Hindlimb muscle (tissue), 1 donor: ENCODE measurements at regions not wholly inside any gene's neighbourhood (a gene's known extent, or its start where the extent isn't known, plus 50 kb on each side); places are given as distances from the start of the nearest gene placed in this dataset.
"Not testable (repeated sequence)": the region's sequence is repeated elsewhere in the genome, so short reads cannot be mapped to it uniquely, and the experiment has no call there.

Experiments used
- DNase-seq: peaks from one replicate; pipeline ENCODE4 v3.0.0-alpha.2; 2013

- DNase-seq: no peak
Measured at GRCh38 chr2:142756430-142756829, 121.0 kb upstream of the KYNU start.

DNA sequence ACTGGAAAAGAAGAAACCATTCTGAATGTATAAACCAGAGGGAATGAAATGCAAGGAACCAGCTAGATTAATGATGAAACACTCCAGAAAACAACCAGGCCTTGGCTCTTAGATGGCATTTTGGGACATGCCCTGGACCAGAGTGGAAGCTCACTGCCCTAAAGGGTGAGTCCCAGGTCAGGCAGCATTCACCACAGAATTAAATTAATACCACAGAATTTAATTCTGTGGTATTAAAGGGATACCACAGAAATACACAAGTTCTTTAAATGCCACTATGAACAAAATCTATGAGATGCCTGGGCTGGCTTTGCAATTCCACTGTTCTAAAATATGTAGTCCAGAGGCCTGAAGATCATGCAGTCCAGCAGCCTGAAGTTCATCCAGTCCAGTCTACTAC lies 122.3 kb upstream of the KYNU start:
- no peak for DNase-seq

- no peak for DNase-seq
Measured at GRCh38 chr2:142754182-142754581, 123.3 kb upstream of the KYNU start.

DNA sequence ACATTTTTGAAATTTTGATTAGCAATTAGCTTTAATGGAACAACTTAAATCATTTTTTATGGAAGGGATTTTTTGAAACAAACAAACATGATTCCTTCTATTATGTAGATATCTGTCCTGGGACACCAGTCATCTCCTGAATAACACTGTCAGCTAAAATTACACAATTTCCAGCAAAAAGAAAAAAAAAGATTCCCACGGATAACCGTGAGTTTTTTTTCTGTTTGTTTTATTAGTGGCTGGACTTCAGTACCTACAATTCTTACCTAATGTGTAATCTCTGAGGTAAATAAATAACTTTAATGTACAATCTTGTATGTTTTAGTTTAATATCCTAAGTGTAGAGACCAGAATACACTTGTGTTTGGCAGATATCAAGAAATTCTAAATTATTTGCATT lies 126.6 kb upstream of the KYNU start:
- no peak for DNase-seq

GRCh38 chr2:142748559-142749099 lies 128.8 kb upstream of the KYNU start:
- DNase-seq: no peak

DNA sequence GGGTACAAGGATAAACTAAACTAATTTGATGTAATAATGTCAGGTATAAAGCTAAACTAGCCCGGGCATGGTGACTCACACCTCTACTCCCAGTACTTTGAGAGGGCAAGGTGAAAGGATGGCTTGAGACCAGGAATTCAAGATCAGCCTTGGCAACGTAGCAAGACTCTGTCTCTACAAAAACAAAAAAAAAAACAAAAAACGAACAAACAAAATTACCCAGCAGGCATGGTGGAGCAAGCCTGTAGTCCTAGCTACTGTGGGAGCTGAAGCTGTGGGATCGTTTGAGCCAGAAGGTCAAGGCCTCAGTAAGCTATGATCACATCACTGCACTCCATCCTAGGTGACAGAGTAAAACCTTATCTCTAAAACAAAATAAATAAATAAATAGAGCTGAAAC lies 131.8 kb upstream of the KYNU start:
- DNase-seq: no peak

GRCh38 chr2:142742371-142743214 lies 134.9 kb upstream of the KYNU start:
- DNase-seq: no peak

- DNase-seq: no peak
Measured at GRCh38 chr2:142741764-142742269, 135.6 kb upstream of the KYNU start.

DNA sequence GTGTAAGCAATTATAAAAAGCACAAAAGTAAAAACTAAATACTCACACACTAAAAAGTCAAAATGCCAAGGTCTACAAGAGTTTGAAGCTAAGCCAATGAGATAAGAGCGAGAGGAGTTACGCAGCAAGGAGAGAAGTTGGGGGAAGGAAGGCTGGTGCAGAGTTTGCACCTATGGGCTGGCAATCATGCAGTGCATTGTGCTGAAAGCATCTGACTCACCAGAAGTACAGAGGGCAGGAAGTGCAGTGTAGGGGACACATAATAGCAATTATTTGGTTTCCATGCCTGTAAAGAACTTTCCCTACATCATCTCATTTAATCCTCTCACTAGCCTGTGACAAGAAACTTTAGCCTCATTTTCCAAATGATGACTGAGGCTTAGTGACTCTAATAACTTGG lies 142.7 kb upstream of the KYNU start:
- DNase-seq: no peak

DNA sequence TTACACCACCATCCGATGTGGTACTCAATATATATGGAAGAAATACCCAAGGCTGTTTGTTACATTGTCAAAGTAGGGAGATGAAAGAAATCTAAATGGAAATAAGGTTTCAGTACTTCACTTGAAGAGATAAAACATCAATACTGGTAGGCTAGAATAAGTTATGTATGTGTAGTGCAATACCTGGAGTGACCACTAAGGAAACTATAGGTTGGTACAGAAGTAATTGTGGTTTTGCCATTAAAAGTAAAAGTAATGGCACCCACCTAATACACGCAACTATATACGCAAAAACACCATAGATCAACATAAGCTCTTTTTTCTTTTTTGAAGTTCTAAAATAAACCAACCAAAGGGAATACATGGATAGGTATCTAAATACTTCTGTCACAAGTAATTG lies 143.2 kb upstream of the KYNU start:
- DNase-seq: no peak

GRCh38 chr2:142729814-142730213 lies 147.7 kb upstream of the KYNU start:
- not testable (repeated sequence) for DNase-seq

DNA sequence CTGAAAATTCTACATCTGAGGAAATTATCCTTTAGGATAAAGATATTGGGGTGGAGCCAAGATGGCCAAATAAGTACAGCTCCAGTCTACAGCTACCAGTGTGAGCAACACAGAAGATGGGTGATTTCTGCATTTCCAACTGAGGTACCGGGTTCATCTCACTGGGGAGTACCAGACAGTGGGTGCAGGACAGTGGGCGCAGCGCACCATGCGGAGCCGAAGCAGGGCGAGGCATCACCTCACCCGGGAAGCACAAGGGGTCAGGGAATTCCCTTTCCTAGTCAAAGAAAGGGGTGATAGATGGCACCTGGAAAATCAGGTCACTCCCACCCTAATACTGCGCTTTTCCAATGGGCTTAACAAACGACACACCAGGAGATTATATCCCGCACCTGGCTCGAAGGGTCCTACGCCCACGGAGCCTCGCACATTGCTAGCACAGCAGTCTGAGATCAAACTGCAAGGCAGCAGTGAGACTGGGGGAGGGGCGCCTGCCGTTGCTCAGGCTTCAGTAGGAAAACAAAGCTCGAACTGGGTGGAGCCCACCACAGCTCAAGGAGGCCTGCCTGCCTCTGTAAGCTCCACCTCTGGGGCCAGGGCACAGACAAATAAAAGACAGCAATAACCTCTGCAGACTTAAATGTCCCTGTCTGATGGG lies 149.5 kb upstream of the KYNU start:
- DNase-seq: not testable (repeated sequence)

DNA sequence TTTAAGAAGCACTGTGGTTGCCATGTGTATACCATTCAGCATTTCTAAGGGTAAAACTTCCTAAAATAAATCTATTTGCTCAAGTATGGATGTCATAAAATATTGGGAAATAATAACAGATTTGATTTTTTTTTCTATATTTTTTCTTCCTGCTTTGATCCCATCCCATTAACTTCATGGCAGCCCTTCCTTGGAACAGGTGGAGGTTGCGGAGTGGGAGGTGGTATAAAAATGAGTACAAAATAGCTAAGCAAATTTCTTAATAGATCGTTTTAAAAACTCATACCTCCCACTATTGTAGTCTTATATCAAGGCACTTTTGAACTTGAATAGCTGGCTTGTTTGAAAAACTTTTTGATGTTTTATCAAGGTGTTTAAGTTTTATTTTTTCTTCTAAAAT lies 152.1 kb upstream of the KYNU start:
- DNase-seq: no peak

GRCh38 chr2:142724713-142725349 lies 152.6 kb upstream of the KYNU start:
- no peak for DNase-seq

DNA sequence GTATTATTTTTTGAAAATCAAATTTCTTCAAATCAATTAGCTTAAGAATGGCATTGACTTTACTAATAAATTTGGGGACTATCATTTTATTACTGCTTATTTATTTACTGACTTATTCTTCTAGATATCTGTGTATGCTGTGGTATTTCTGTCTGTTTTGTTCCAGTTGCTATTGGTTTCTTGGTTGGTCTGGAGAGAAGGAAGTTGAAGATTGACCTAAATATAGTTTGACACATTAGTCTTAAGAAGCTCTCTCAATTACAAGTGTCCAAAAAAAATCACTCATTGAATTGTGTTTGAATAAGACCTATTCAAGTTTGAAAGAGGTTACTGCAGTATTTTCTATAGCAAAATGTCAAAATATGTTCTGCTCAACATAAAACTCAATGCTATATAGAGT lies 153.3 kb upstream of the KYNU start:
- no peak for DNase-seq

DNA sequence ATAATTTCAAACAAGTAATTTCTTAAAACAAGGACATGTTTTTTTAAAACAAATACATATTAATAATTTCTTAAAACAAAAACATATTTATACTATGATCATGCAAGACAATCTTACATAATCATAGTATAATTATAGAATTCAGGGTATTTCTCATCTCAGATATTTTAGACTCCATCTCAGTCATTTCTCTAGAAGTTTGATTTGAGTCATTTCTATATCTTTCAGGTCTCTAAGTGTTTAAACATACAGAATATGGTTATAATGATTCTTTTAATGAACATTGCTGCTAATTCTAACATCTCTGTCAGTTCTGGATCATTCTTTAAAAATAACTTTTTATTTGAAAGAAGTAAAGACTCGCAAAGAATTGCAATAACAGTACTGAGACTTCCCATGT lies 154.2 kb upstream of the KYNU start:
- DNase-seq: no peak

- DNase-seq: no peak
Measured at GRCh38 chr2:142722569-142722968, 154.9 kb upstream of the KYNU start.

GRCh38 chr2:142722086-142722485 lies 155.4 kb upstream of the KYNU start:
- no peak for DNase-seq

- no peak for DNase-seq
Measured at GRCh38 chr2:142721015-142721414, 156.4 kb upstream of the KYNU start.

DNA sequence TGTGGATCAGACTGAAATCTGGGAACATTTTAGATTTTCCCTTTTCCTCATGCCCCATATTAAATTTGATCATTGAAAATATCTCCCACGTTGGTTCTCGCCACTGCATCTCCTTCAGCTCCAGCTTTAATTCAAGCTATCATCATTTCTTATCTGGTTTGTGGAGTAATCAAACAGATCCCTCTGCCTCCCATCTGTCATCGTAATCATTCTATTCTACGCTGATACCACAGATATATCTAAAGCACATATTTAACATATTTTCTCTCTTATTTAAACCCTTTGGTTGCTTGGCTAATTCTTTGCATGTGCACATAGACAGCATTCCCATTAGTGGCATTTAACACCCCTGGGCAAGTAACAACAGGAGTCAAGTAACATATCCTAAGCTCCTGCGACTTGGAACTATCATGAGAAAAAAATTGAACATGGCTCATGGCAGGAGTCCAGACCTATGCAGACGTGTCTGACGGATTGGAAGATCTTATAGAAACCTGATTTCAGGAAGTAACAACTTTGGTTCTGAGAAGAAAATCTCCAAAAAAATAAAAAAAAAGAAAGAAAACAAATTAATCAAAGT lies 158.8 kb upstream of the KYNU start:
- DNase-seq: no peak

DNA sequence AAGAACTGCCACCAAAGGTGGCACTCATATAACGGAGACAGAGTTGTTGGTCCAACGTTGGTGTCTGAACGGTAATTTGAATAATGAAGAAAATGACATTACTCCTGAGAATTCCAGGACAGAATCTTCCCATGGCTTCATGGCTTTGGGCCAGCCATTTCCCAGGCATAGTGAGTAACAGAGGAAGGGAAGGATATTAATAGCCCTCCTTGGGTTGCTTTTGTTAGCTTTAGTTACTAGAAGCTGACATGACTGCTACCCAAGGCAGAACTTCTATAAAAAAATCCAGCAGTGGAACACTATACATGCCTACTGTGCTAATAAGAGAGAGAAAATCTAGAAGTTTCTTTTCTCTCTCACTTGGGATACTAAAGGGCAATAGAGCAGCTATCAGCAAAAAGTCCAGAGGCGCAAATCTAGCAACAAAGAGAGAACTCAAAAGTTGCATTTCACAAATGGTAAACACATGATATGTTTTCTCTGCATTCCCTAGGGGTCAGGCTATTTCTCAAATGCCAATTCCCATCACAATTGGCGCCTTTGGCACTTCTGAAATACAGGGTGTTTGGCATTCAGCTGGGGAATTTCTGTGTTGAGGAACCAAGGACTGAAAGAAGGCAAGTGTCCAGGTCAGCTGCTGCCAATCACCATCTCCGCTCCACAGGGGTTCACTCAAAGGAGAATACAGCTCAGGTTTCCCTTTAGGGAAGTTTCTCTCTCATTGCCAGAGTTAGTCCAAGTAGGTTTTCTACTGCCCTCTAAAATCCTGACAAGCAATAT lies 160.8 kb upstream of the KYNU start:
- no peak for DNase-seq

- no peak for DNase-seq
Measured at GRCh38 chr2:142714600-142714999, 162.9 kb upstream of the KYNU start.
